Endothelial cell (in vitro differentiated cells): ENCODE measurements at regions not wholly inside any gene's neighbourhood (a gene's known extent, or its start where the extent isn't known, plus 50 kb on each side); places are given as distances from the start of the nearest gene placed in this dataset.

Experiments
- DNase-seq: peaks from one replicate; pipeline ENCODE4 v3.0.0; 2021; ENCODE audit warnings: low spot score
- H3K27ac Mint-ChIP-seq: one replicate; pipeline ENCODE4 v1.8.0; 2021; ENCODE audit warnings: mixed read lengths, inconsistent platforms; ENCODE audit not compliant: unreplicated experiment
- H3K27me3 Mint-ChIP-seq: one replicate; pipeline ENCODE4 v1.8.0; 2021; ENCODE audit warnings: mild to moderate bottlenecking, moderate library complexity, mixed read lengths, inconsistent platforms; ENCODE audit not compliant: unreplicated experiment
- H3K36me3 Mint-ChIP-seq: one replicate; pipeline ENCODE4 v1.8.0; 2021; ENCODE audit warnings: mild to moderate bottlenecking, low read depth, mixed read lengths, inconsistent platforms; ENCODE audit not compliant: unreplicated experiment
- H3K4me1 Mint-ChIP-seq: one replicate; pipeline ENCODE4 v1.8.0; 2021; ENCODE audit warnings: mild to moderate bottlenecking, mixed read lengths, inconsistent platforms; ENCODE audit not compliant: unreplicated experiment
- H3K4me3 Mint-ChIP-seq: one replicate; pipeline ENCODE4 v1.8.0; 2021; ENCODE audit warnings: mild to moderate bottlenecking, mixed read lengths, inconsistent platforms; ENCODE audit not compliant: unreplicated experiment
- H3K9me3 Mint-ChIP-seq: one replicate; pipeline ENCODE4 v1.8.0; 2021; ENCODE audit warnings: mixed read lengths, inconsistent platforms; ENCODE audit not compliant: unreplicated experiment
- CTCF ChIP-seq: fragments of 200-600 bp; sonication (generic); IDR thresholded peaks from one replicate; pipeline ENCODE4 v1.5.0; 2021; ENCODE audit warnings: antibody characterized with exemption; ENCODE audit not compliant: unreplicated experiment

DNA sequence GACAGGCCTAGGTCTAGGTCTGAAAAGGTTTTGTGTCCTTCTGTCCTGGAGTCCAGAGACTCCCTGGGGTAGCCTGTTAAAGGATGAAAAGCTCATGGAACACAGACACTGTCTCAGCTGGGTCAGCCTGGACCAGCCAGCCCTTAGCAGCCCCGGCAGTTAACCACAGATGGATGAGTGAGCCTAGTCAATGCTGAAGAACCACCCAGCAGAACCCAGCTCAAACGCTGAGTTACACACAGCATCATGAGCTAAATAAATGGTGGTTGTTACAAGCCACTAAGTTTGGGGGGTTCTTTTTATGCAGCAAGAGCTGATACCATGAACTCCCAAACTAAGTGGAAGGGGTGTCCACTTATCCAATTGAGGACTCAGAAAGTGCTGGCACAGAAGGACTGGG is 472.8 kb upstream of the PROK2 start:
- DNase-seq, result no peak
- H3K27me3 Mint-ChIP-seq, result peaks cover 4% of the 10 kb centered on the region
- TF ChIP-seq CTCF, result no peak
- H3K4me3 Mint-ChIP-seq, result no peak overlapping the region
- H3K4me1 Mint-ChIP-seq, result peaks cover 11% of the 10 kb centered on the region
- no peaks in the 10 kb centered on the region for H3K36me3 Mint-ChIP-seq
- H3K9me3 Mint-ChIP-seq, result no peaks in the 10 kb centered on the region
- H3K27ac Mint-ChIP-seq, result no peak overlapping the region

GRCh38 chr3:72257203-72257602 is 472.3 kb upstream of the PROK2 start:
- no peak for TF ChIP-seq CTCF
- Mint-ChIP-seq H3K27ac (no peak overlapping the region), H3K9me3 (no peaks in the 10 kb centered on the region), H3K27me3 (peaks cover 4% of the 10 kb centered on the region), H3K36me3 (no peaks in the 10 kb centered on the region), H3K4me1 (peaks cover 11% of the 10 kb centered on the region), H3K4me3 (no peak overlapping the region)
- DNase-seq, result no peak

GRCh38 chr3:72256716-72257115 is 471.8 kb upstream of the PROK2 start:
- Mint-ChIP-seq H3K27me3 (peaks cover 4% of the 10 kb centered on the region), H3K4me1 (peaks cover 11% of the 10 kb centered on the region), H3K36me3 (no peaks in the 10 kb centered on the region), H3K9me3 (no peaks in the 10 kb centered on the region), H3K4me3 (no peak overlapping the region), H3K27ac (no peak overlapping the region)
- no peak for DNase-seq
- no peak for TF ChIP-seq CTCF

DNA sequence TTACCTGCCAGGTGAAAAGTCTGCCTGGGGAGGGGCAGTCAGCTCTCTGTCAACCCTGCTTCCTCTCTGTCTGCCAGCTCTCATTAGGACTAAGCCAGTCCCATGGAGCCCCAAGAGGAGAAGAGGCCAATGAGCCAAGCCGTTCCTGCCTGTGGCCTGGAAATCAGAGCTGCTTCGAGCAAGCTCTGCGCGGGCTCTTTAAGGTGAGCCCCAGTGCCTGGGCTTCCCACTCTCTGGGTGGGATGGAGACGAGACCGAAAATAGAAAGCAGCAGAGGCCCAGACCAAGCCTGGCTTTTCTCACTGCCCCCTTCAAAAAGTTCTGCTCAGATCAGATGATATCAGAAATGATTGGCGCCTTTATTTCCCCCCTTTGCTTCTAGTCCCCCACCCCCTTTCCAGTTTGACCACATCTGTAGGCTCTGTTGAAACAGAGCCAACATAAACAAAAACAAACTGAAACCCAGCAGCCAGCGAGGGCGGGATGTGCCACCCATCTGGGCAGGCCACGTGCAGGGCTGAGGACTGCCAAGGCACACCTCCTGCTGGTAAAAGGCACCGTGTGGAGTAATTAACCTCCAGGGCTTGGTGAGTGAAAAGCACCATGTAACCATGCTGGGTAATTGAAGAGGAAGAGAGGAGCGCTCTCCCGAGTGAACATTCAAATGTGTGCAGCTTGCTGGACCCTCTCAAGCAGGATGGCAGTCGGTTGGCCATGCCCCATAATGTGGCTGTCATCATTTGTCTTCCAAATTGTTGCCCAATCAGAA is 471.0 kb upstream of the PROK2 start:
- Mint-ChIP-seq H3K4me3 (no peak overlapping the region), H3K27ac (no peak overlapping the region), H3K9me3 (no peaks in the 10 kb centered on the region), H3K4me1 (peaks cover 13% of the 10 kb centered on the region), H3K36me3 (no peaks in the 10 kb centered on the region), H3K27me3 (peaks cover 4% of the 10 kb centered on the region)
- no peak for TF ChIP-seq CTCF
- DNase-seq, result no peak

GRCh38 chr3:72255191-72255590 is 470.2 kb upstream of the PROK2 start:
- DNase-seq, result no peak
- Mint-ChIP-seq H3K27me3 (peaks cover 4% of the 10 kb centered on the region), H3K9me3 (no peaks in the 10 kb centered on the region), H3K27ac (no peak overlapping the region), H3K4me3 (no peak overlapping the region), H3K4me1 (peaks cover 12% of the 10 kb centered on the region), H3K36me3 (no peaks in the 10 kb centered on the region)
- no peak for TF ChIP-seq CTCF
